Glomerular endothelial cell (primary cell): ENCODE measurements at regions not wholly inside any gene's neighbourhood (a gene's known extent, or its start where the extent isn't known, plus 50 kb on each side); places are given as distances from the start of the nearest gene placed in this dataset.
"Not testable (repeated sequence)": the region's sequence is repeated elsewhere in the genome, so short reads cannot be mapped to it uniquely, and the experiment has no call there.

Experiments
- DNase-seq: peaks from one replicate; pipeline ENCODE4 v3.0.0-alpha.2; 2011; ENCODE audit warnings: low read depth, low spot score; ENCODE audit errors: extremely low read depth

- no peak for DNase-seq
Measured at GRCh38 chr12:17369556-17369955, 720.4 kb downstream of the RERGL start.

- no peak for DNase-seq
Measured at GRCh38 chr12:17361224-17361623, 728.8 kb downstream of the RERGL start.

- DNase-seq, result no peak
Measured at GRCh38 chr12:17358835-17359234, 731.2 kb downstream of the RERGL start.

- DNase-seq, result no peak
Measured at GRCh38 chr12:17357396-17357795, 732.6 kb downstream of the RERGL start.

- no peak for DNase-seq
Measured at GRCh38 chr12:17352164-17352563, 737.8 kb downstream of the RERGL start.

GRCh38 chr12:17348311-17348710 lies 741.7 kb downstream of the RERGL start:
- DNase-seq, result no peak

GRCh38 chr12:17344649-17345048 lies 738.7 kb upstream of the LMO3 start:
- no peak for DNase-seq

- DNase-seq, result no peak
Measured at GRCh38 chr12:17342381-17342961, 736.5 kb upstream of the LMO3 start.

GRCh38 chr12:17335487-17335886 lies 729.5 kb upstream of the LMO3 start:
- DNase-seq, result no peak

GRCh38 chr12:17334784-17335183 lies 728.8 kb upstream of the LMO3 start:
- no peak for DNase-seq

GRCh38 chr12:17333287-17333686 lies 727.3 kb upstream of the LMO3 start:
- no peak for DNase-seq

- no peak for DNase-seq
Measured at GRCh38 chr12:17326649-17327048, 720.7 kb upstream of the LMO3 start.

GRCh38 chr12:17322090-17322489 lies 716.1 kb upstream of the LMO3 start:
- no peak for DNase-seq

- no peak for DNase-seq
Measured at GRCh38 chr12:17304503-17305347, 698.8 kb upstream of the LMO3 start.

GRCh38 chr12:17302001-17302400 lies 696.0 kb upstream of the LMO3 start:
- DNase-seq, result no peak

GRCh38 chr12:17301544-17301943 lies 695.6 kb upstream of the LMO3 start:
- DNase-seq, result no peak

- DNase-seq, result no peak
Measured at GRCh38 chr12:17296882-17297281, 690.9 kb upstream of the LMO3 start.

- no peak for DNase-seq
Measured at GRCh38 chr12:17286874-17287273, 680.9 kb upstream of the LMO3 start.

GRCh38 chr12:17284873-17285272 lies 678.9 kb upstream of the LMO3 start:
- DNase-seq, result no peak

- DNase-seq, result no peak
Measured at GRCh38 chr12:17283563-17283962, 677.6 kb upstream of the LMO3 start.

GRCh38 chr12:17282169-17282568 lies 676.2 kb upstream of the LMO3 start:
- not testable (repeated sequence) for DNase-seq

- DNase-seq, result no peak
Measured at GRCh38 chr12:17278946-17279345, 673.0 kb upstream of the LMO3 start.
